Activated CD4-positive, CD25-positive, alpha-beta regulatory T cell treated with anti-CD3 and anti-CD28 coated beads, Interleukin-2, amount 50 U/mL, for 24 hours (primary cell): ENCODE measurements at regions not wholly inside any gene's neighbourhood (a gene's known extent, or its start where the extent isn't known, plus 50 kb on each side); places are given as distances from the start of the nearest gene placed in this dataset.

Source experiments
- ATAC-seq, 2 donors: fragments of 150-1000 bp; cut with Tn5 transposase; one replicate each; pipeline ENCODE4 v1.10.0; 2021; ENCODE audit warnings: mild to moderate bottlenecking in 1 of 2, moderate library complexity in 1 of 2

- ATAC-seq = no peak
Measured at GRCh38 chr12:107411792-107412535, 273.6 kb upstream of the PWP1 start.

- no peak for ATAC-seq
Measured at GRCh38 chr12:107415071-107415470, 270.5 kb upstream of the PWP1 start.

GRCh38 chr12:107415834-107416233, 269.8 kb upstream of the PWP1 start:
- no peak for ATAC-seq

GRCh38 chr12:107417004-107417403, 268.6 kb upstream of the PWP1 start:
- ATAC-seq = no peak

GRCh38 chr12:107418981-107419380, 266.6 kb upstream of the PWP1 start:
- no peak for ATAC-seq

DNA sequence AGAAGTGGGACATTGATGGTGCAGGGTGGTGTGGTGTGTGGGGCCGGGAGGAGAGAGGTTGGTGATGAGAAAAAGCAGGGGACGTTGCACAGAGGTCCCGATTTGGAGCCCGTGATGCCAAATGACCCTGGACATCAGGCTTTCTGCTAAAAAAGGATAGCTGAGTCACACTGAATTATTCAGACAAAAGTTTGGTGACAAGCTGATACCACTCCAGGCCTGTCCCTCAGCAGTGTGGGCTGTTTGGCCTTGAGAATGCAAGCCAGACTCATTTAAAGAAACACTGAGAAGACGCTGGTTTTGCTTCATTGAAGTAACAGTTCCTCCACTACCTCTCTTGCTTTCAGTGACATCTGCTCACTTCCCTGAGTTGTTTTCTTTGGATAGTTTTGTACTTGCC, 262.1 kb upstream of the PWP1 start:
- no peak for ATAC-seq

GRCh38 chr12:107429006-107429705, 256.4 kb upstream of the PWP1 start:
- ATAC-seq = no peak

GRCh38 chr12:107431942-107432341, 253.7 kb upstream of the PWP1 start:
- no peak for ATAC-seq

DNA sequence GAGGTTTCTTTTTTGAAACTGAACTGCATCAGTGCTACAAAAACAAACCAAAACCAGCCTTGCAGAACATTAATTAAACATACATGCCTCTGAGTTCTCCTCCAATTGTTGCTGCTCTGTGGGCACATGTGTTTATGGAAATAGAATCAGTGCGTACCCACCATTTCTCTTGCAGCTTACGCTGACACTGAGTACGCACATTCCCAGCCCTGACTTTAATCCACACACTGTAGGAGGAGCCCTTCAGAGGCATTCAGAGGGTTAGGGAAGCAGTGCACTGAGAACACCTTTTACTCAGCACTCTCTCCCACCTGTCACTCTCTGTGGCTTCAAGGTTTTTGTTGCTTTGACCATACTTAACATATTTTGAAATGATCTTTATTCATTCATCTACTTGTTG, 250.5 kb upstream of the PWP1 start:
- no peak for ATAC-seq

DNA sequence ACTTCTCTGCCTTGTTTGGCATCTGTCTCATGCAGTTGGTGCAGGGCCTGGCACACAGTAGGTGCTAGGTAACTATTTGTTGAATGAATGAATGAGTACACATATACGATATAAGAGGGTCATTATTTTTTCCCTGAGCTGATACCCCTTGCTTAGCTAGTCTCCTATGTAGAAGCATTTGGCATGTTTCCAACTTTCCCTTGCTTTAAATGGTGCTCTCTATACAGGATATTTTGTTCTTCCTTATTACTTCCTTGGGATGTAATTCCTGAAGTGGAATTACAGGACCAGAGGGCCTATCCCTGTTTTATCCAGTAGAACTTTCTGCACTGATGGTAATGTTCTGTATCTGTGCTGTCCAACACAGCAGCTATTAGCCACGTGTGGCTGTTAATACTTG, 250.1 kb upstream of the PWP1 start:
- no peak for ATAC-seq

- ATAC-seq = no peak
Measured at GRCh38 chr12:107436376-107436775, 249.2 kb upstream of the PWP1 start.

- ATAC-seq = no peak
Measured at GRCh38 chr12:107436836-107437235, 248.8 kb upstream of the PWP1 start.

- no peak for ATAC-seq
Measured at GRCh38 chr12:107437954-107438353, 247.6 kb upstream of the PWP1 start.

GRCh38 chr12:107439026-107439738, 246.4 kb upstream of the PWP1 start:
- ATAC-seq = no peak

GRCh38 chr12:107440606-107441005, 245.0 kb upstream of the PWP1 start:
- no peak for ATAC-seq

- peak; percentile 63 to 80 for ATAC-seq
Measured at GRCh38 chr12:107441665-107442300, 243.8 kb upstream of the PWP1 start.

- no peak for ATAC-seq
Measured at GRCh38 chr12:107442326-107442987, 243.1 kb upstream of the PWP1 start.

DNA sequence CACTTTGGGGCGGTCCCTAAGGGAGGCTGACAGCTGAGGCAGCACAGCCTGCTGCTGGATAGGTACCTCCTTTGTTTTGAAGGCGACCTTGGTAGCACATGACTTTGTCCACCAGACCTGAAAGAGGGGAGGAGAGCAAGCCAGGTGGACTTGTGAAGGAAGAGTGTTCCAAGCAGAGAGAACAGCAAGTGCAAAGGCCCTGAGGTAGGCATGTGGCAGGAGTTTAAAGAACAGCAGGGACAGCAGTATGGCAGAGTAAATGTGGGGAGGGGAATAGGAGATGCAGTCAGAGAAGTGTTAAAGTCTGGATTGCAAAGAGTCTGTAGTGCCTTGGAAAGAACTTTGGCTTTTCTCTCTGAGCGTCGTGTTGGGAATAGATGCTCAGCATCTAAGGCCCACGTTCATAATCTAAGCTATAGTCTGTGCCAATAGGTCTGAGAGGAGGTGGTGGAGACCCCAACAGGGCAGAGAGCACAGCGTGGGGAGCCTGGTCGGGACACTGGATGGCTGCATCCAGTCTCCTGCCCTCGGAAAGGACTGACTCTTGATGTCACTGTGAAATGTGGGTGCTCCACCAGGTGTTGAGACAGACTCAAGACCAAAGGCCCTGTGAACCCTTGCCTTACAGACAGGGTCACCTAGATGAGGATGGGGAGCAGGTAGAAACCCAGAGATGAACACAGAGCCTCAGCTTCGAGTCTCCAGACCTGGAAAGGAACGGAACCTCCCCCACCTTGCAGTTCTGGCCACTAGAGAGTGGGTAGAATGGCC, 242.1 kb upstream of the PWP1 start:
- ATAC-seq = no peak

DNA sequence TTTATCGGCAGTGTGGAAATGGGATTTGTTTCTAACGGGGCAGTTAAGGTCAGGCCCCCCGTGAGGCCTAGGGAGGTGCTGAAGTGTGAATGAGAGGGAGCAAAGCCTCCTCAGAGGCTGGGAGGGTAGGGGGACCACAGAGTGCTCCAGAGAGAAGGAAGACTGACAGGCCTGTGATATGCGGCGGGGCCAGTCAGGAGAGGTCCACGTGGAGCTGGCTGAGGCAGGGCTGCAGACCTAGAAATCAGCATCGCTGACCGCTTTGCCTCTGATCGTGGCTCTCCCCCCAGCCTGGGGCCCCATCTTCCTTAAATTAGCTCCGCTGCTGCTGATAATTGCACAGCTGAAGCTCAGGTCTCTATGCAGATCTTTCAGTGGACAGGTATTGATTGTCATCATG, 240.8 kb upstream of the PWP1 start:
- no peak for ATAC-seq

- no peak for ATAC-seq
Measured at GRCh38 chr12:107446476-107446875, 239.1 kb upstream of the PWP1 start.

DNA sequence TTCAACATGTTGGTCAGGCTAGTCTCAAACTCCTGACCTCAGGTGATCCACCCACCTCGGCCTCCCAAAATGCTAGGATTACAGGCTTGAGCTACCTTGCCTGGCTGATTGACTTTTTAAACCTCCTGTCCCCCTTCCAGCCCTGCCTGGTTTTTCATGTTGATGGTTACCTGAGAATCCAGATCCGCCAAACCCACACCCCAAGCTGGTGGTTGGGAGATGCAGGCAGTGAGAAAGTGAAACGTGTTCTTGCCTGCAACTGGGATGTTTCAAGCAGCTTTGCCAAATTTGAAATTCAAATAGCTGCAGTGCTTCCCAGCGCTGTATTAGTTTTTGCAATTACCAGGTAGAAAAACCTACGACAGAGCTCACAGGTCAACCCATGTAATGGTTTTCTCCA, 238.3 kb upstream of the PWP1 start:
- ATAC-seq = no peak

DNA sequence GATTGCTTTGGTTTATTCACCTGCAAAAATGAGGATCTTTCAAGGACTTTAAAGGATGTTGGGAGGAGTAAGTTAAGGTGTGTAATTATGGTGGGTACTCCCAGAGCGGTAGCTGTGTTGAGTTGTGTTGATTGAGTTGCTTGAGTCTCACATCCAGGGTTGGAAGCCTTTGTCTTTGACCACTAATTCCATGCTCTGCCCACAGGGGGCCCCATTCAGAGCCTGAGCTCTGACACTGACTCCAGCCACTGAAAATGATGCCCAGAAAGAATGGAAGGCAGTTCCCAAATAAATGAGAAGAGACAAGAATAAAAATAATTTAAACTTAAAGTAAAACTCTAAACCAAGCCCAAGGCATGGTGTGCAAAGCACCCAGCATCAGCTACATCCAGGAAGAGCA, 237.4 kb upstream of the PWP1 start:
- no peak for ATAC-seq
